Activated naive CD4-positive, alpha-beta T cell treated with anti-CD3 and anti-CD28 coated beads, Interleukin-2, amount 10 ng/mL, durations not matched to agents 7 days and 5 days (primary cell): ENCODE measurements at regions not wholly inside any gene's neighbourhood (a gene's known extent, or its start where the extent isn't known, plus 50 kb on each side); places are given as distances from the start of the nearest gene placed in this dataset.

ENCODE experiments used
- CTCF ChIA-PET: fragments of 350-600 bp; sonication (Branson Sonifier 250); formaldehyde crosslinking; loops from one replicate; lab custom pipeline; 2021; ENCODE audit warnings: antibody characterized with exemption; lab: Charles Lee
- DNase-seq: peaks from one replicate; pipeline ENCODE4 v3.0.0-alpha.2; 2020
- H3K27ac Mint-ChIP-seq: one replicate; pipeline ENCODE4 v1.8.0; 2021; ENCODE audit warnings: mild to moderate bottlenecking, moderate library complexity, mixed read lengths
- H3K27me3 Mint-ChIP-seq: one replicate; pipeline ENCODE4 v1.8.0; 2021; ENCODE audit warnings: mild to moderate bottlenecking, mixed read lengths
- H3K36me3 Mint-ChIP-seq: one replicate; pipeline ENCODE4 v1.8.0; 2021; ENCODE audit warnings: mixed read lengths
- H3K4me1 Mint-ChIP-seq: one replicate; pipeline ENCODE4 v1.8.0; 2021; ENCODE audit warnings: mixed read lengths
- H3K4me3 Mint-ChIP-seq: one replicate; pipeline ENCODE4 v1.8.0; 2021; ENCODE audit warnings: mild to moderate bottlenecking, moderate library complexity, mixed read lengths
- H3K9me3 Mint-ChIP-seq: one replicate; pipeline ENCODE4 v1.8.0; 2021; ENCODE audit warnings: mixed read lengths

GRCh38 chr6:119717942-119718341 lies 368.4 kb upstream of the MAN1A1 start:
- Mint-ChIP-seq H3K9me3 (no peaks in the 10 kb centered on the region), H3K4me1 (peaks cover 6% of the 10 kb centered on the region), H3K27me3 (peaks cover 3% of the 10 kb centered on the region), H3K4me3 (no peak overlapping the region), H3K27ac (no peak overlapping the region), H3K36me3 (no peaks in the 10 kb centered on the region)
- no peak for DNase-seq
- CTCF ChIA-PET, result interaction anchor here (2.8 kb wide), 1 partner anchor 367 kb away, joined by 8 read pairs; no protein-coding TSS in a partner anchor

GRCh38 chr6:119716668-119717270 lies 367.2 kb upstream of the MAN1A1 start:
- no peak overlapping the region for H3K4me3 Mint-ChIP-seq
- DNase-seq, result no peak
- no peaks in the 10 kb centered on the region for H3K9me3 Mint-ChIP-seq
- H3K4me1 Mint-ChIP-seq, result peaks cover 6% of the 10 kb centered on the region
- H3K36me3 Mint-ChIP-seq, result no peaks in the 10 kb centered on the region
- peaks cover 3% of the 10 kb centered on the region for H3K27me3 Mint-ChIP-seq
- H3K27ac Mint-ChIP-seq, result no peak overlapping the region
- CTCF ChIA-PET, result no interaction called here

- no peak for DNase-seq
- no peak overlapping the region for H3K27ac Mint-ChIP-seq
- peaks cover 6% of the 10 kb centered on the region for H3K4me1 Mint-ChIP-seq
- no peaks in the 10 kb centered on the region for H3K36me3 Mint-ChIP-seq
- no peak overlapping the region for H3K4me3 Mint-ChIP-seq
- H3K27me3 Mint-ChIP-seq, result peaks cover 3% of the 10 kb centered on the region
- no peaks in the 10 kb centered on the region for H3K9me3 Mint-ChIP-seq
- CTCF ChIA-PET, result no interaction called here
Measured at GRCh38 chr6:119713903-119714302, 364.3 kb upstream of the MAN1A1 start.

GRCh38 chr6:119686644-119687043 lies 337.1 kb upstream of the MAN1A1 start:
- Mint-ChIP-seq H3K36me3 (no peaks in the 10 kb centered on the region), H3K4me1 (no peaks in the 10 kb centered on the region), H3K4me3 (no peak overlapping the region), H3K27me3 (no peaks in the 10 kb centered on the region), H3K27ac (no peak overlapping the region), H3K9me3 (no peaks in the 10 kb centered on the region)
- CTCF ChIA-PET, result no interaction called here
- no peak for DNase-seq

GRCh38 chr6:119686240-119686639 lies 336.7 kb upstream of the MAN1A1 start:
- no peak for DNase-seq
- Mint-ChIP-seq H3K36me3 (no peaks in the 10 kb centered on the region), H3K9me3 (no peaks in the 10 kb centered on the region), H3K27me3 (no peaks in the 10 kb centered on the region), H3K4me1 (no peaks in the 10 kb centered on the region), H3K4me3 (no peak overlapping the region), H3K27ac (no peak overlapping the region)
- CTCF ChIA-PET, result no interaction called here

- Mint-ChIP-seq H3K4me3 (no peak overlapping the region), H3K36me3 (no peaks in the 10 kb centered on the region), H3K27me3 (no peaks in the 10 kb centered on the region), H3K4me1 (no peaks in the 10 kb centered on the region), H3K9me3 (no peaks in the 10 kb centered on the region), H3K27ac (no peak overlapping the region)
- no peak for DNase-seq
- CTCF ChIA-PET, result no interaction called here
Measured at GRCh38 chr6:119683671-119684070, 334.1 kb upstream of the MAN1A1 start.

GRCh38 chr6:119683031-119683430 lies 333.5 kb upstream of the MAN1A1 start:
- H3K4me1 Mint-ChIP-seq, result no peaks in the 10 kb centered on the region
- no peak for DNase-seq
- no peaks in the 10 kb centered on the region for H3K27me3 Mint-ChIP-seq
- no peaks in the 10 kb centered on the region for H3K9me3 Mint-ChIP-seq
- H3K27ac Mint-ChIP-seq, result no peak overlapping the region
- no peaks in the 10 kb centered on the region for H3K36me3 Mint-ChIP-seq
- H3K4me3 Mint-ChIP-seq, result no peak overlapping the region
- CTCF ChIA-PET, result no interaction called here

GRCh38 chr6:119678961-119679360 lies 329.4 kb upstream of the MAN1A1 start:
- H3K4me3 Mint-ChIP-seq, result no peak overlapping the region
- no peaks in the 10 kb centered on the region for H3K4me1 Mint-ChIP-seq
- H3K27me3 Mint-ChIP-seq, result peaks cover 4% of the 10 kb centered on the region
- CTCF ChIA-PET, result no interaction called here
- no peaks in the 10 kb centered on the region for H3K36me3 Mint-ChIP-seq
- no peaks in the 10 kb centered on the region for H3K9me3 Mint-ChIP-seq
- H3K27ac Mint-ChIP-seq, result no peak overlapping the region
- DNase-seq, result no peak

- CTCF ChIA-PET, result no interaction called here
- Mint-ChIP-seq H3K4me1 (no peaks in the 10 kb centered on the region), H3K4me3 (no peak overlapping the region), H3K27ac (no peak overlapping the region), H3K27me3 (peaks cover 4% of the 10 kb centered on the region), H3K36me3 (no peaks in the 10 kb centered on the region), H3K9me3 (no peaks in the 10 kb centered on the region)
- no peak for DNase-seq
Measured at GRCh38 chr6:119677384-119677783, 327.8 kb upstream of the MAN1A1 start.

GRCh38 chr6:119676961-119677360 lies 327.4 kb upstream of the MAN1A1 start:
- H3K27ac Mint-ChIP-seq, result no peak overlapping the region
- no peak for DNase-seq
- H3K27me3 Mint-ChIP-seq, result peaks cover 4% of the 10 kb centered on the region
- H3K4me1 Mint-ChIP-seq, result no peaks in the 10 kb centered on the region
- H3K4me3 Mint-ChIP-seq, result no peak overlapping the region
- H3K9me3 Mint-ChIP-seq, result no peaks in the 10 kb centered on the region
- CTCF ChIA-PET, result interaction anchor here (1.3 kb wide), 1 partner anchor 326 kb away, joined by 4 read pairs; no protein-coding TSS in a partner anchor
- H3K36me3 Mint-ChIP-seq, result no peaks in the 10 kb centered on the region

GRCh38 chr6:119676230-119676629 lies 326.7 kb upstream of the MAN1A1 start:
- CTCF ChIA-PET, result interaction anchor here (1.3 kb wide), 1 partner anchor 325 kb away, joined by 4 read pairs; no protein-coding TSS in a partner anchor

GRCh38 chr6:119673741-119674140 lies 324.2 kb upstream of the MAN1A1 start:
- peaks cover 4% of the 10 kb centered on the region for H3K27me3 Mint-ChIP-seq
- no peak overlapping the region for H3K4me3 Mint-ChIP-seq
- no peaks in the 10 kb centered on the region for H3K9me3 Mint-ChIP-seq
- H3K36me3 Mint-ChIP-seq, result no peaks in the 10 kb centered on the region
- H3K4me1 Mint-ChIP-seq, result no peaks in the 10 kb centered on the region
- H3K27ac Mint-ChIP-seq, result no peak overlapping the region
- no peak for DNase-seq
- CTCF ChIA-PET, result no interaction called here

More at GRCh38 chr6:119676230-119676629, 326.7 kb upstream of the MAN1A1 start:
- Mint-ChIP-seq H3K4me1 (no peaks in the 10 kb centered on the region), H3K36me3 (no peaks in the 10 kb centered on the region), H3K4me3 (no peak overlapping the region), H3K27me3 (peaks cover 4% of the 10 kb centered on the region), H3K27ac (no peak overlapping the region), H3K9me3 (no peaks in the 10 kb centered on the region)
- no peak for DNase-seq

GRCh38 chr6:119672725-119673124 lies 323.2 kb upstream of the MAN1A1 start:
- CTCF ChIA-PET, result no interaction called here
- H3K4me3 Mint-ChIP-seq, result no peak overlapping the region
- peaks cover 4% of the 10 kb centered on the region for H3K27me3 Mint-ChIP-seq
- H3K27ac Mint-ChIP-seq, result no peak overlapping the region
- peaks cover 3% of the 10 kb centered on the region for H3K4me1 Mint-ChIP-seq
- DNase-seq, result no peak
- no peaks in the 10 kb centered on the region for H3K36me3 Mint-ChIP-seq
- no peaks in the 10 kb centered on the region for H3K9me3 Mint-ChIP-seq

GRCh38 chr6:119671105-119671504 lies 321.5 kb upstream of the MAN1A1 start:
- H3K27ac Mint-ChIP-seq, result no peak overlapping the region
- no peak overlapping the region for H3K4me3 Mint-ChIP-seq
- no peaks in the 10 kb centered on the region for H3K9me3 Mint-ChIP-seq

GRCh38 chr6:119669221-119669620 lies 319.7 kb upstream of the MAN1A1 start:
- no peak overlapping the region for H3K27ac Mint-ChIP-seq
- CTCF ChIA-PET, result interaction anchor here (0.7 kb wide), 1 partner anchor 11 kb away, joined by 3 read pairs; no protein-coding TSS in a partner anchor

More at GRCh38 chr6:119671105-119671504, 321.5 kb upstream of the MAN1A1 start:
- Mint-ChIP-seq H3K27me3 (no peaks in the 10 kb centered on the region), H3K4me1 (peaks cover 3% of the 10 kb centered on the region), H3K36me3 (no peaks in the 10 kb centered on the region)
- CTCF ChIA-PET, result no interaction called here
- no peak for DNase-seq

More at GRCh38 chr6:119669221-119669620, 319.7 kb upstream of the MAN1A1 start:
- H3K9me3 Mint-ChIP-seq, result no peaks in the 10 kb centered on the region
- H3K36me3 Mint-ChIP-seq, result no peaks in the 10 kb centered on the region
- H3K27me3 Mint-ChIP-seq, result no peaks in the 10 kb centered on the region
- no peak overlapping the region for H3K4me3 Mint-ChIP-seq
- DNase-seq, result no peak
- peaks cover 3% of the 10 kb centered on the region for H3K4me1 Mint-ChIP-seq
